GM12878 (cell line): ENCODE measurements at regions not wholly inside any gene's neighbourhood (a gene's known extent, or its start where the extent isn't known, plus 50 kb on each side); places are given as distances from the start of the nearest gene placed in this dataset.

Source experiments
- ATAC-seq: fragments of 200-7000 bp; cut with Tn5 transposase; 3 replicates; pipeline ENCODE4 v1.9.1; 2020; ENCODE audit warnings: mild to moderate bottlenecking, moderate library complexity
- BruUV-seq: library from RNA; stranded (reverse); fragments of 400-500 nt; replicated peaks from 2 replicates; lab custom pipeline; 2021; lab: Mats Ljungman, UMichigan
- CTCF ChIA-PET: fragments of 300-600 bp; sonication (Branson Sonifier 250); formaldehyde crosslinking; extraction: SDS; loops from one replicate; lab custom pipeline; 2021; ENCODE audit warnings: inconsistent platforms; lab: Yijun Ruan, JAX
- POLR2A ChIA-PET: fragments of 350-600 bp; formaldehyde crosslinking; extraction: SDS; loops from one replicate; lab custom pipeline; 2021; ENCODE audit warnings: inconsistent platforms; lab: Charles Lee
- RAD21 ChIA-PET: fragments of 300-600 bp; sonication (Branson Sonifier 250); formaldehyde crosslinking; loops from one replicate; lab custom pipeline; 2023; ENCODE audit warnings: antibody characterized with exemption; ENCODE audit not compliant: unreplicated experiment; lab: Charles Lee
- SMC1A ChIA-PET: fragments of 300-600 bp; sonication (Branson Sonifier 250); formaldehyde crosslinking; loops from one replicate; lab custom pipeline; 2023; ENCODE audit not compliant: unreplicated experiment, uncharacterized antibody; lab: Charles Lee
- DNase-seq: peaks from one replicate; pipeline ENCODE4 v3.0.0-alpha.2; 2011; ENCODE audit warnings: low read depth, low spot score
- FAIRE-seq: peaks from 3 replicates; lab custom pipeline; 2011; peaks lifted over from hg19 to GRCh38; lab: Jason Lieb, UNC
- H2AFZ ChIP-seq: 2 replicates; pipeline ENCODE4 v1.6.0; 2011; ENCODE audit warnings: low read depth, low read length, control low read depth; ENCODE audit not compliant: control insufficient read depth
- H3K27ac ChIP-seq: 2 replicates; pipeline ENCODE4 v1.5.1; 2011; ENCODE audit warnings: control low read depth; ENCODE audit not compliant: control insufficient read depth, insufficient read depth
- H3K27me3 ChIP-seq, 2 experiments: replicated peaks in 1 of 2; 2 replicates each; pipeline versions ENCODE4 v1.6.0 to v1.6.1; 2011; ENCODE audit warnings: low read length in 1 of 2; ENCODE audit not compliant: control insufficient read depth in 2 of 2, insufficient read depth in 2 of 2
- H3K36me3 ChIP-seq, 2 experiments: 2 replicates each; pipeline ENCODE4 v1.5.1; 2011; ENCODE audit warnings: low read length in 1 of 2; ENCODE audit not compliant: control insufficient read depth in 2 of 2, insufficient read depth in 2 of 2
- H3K4me1 ChIP-seq: 2 replicates; pipeline ENCODE4 v1.6.1; 2011; ENCODE audit warnings: mild to moderate bottlenecking, low read length, moderate library complexity, mixed read lengths; ENCODE audit not compliant: control insufficient read depth, insufficient read depth
- H3K4me2 ChIP-seq: 2 replicates; pipeline ENCODE4 v1.6.0; 2011; ENCODE audit warnings: control low read depth; ENCODE audit not compliant: control insufficient read depth, insufficient read depth
- H3K4me3 ChIP-seq: fragments of 200-600 bp; sonication (generic); 2 replicates; pipeline ENCODE4 v1.5.1; 2016
- H3K79me2 ChIP-seq: 2 replicates; pipeline ENCODE4 v1.6.0; 2011; ENCODE audit warnings: low read length; ENCODE audit not compliant: control insufficient read depth, insufficient read depth
- H3K9ac ChIP-seq: 2 replicates; pipeline ENCODE4 v1.8.0; 2011; ENCODE audit warnings: low read length, control low read depth, mixed read lengths; ENCODE audit not compliant: control insufficient read depth, insufficient read depth
- H3K9me3 ChIP-seq: replicated peaks from 3 replicates; pipeline ENCODE4 v1.5.1; 2011; ENCODE audit warnings: mild to moderate bottlenecking, low read length; ENCODE audit not compliant: control insufficient read depth, insufficient read depth
- H4K20me1 ChIP-seq: 2 replicates; pipeline ENCODE4 v1.6.0; 2011; ENCODE audit not compliant: control insufficient read depth, insufficient read depth
- BCL11A ChIP-seq: IDR thresholded peaks from 2 replicates; pipeline ENCODE4 v1.6.1; 2011; ENCODE audit warnings: low read depth, low read length
- CBX3 ChIP-seq: fragments of 200-600 bp; sonication (generic); IDR thresholded peaks from 2 replicates; pipeline ENCODE4 v1.6.1; 2016; ENCODE audit warnings: low read depth, borderline replicate concordance
- CBX5 ChIP-seq: sonication (generic); IDR thresholded peaks from 2 replicates; pipeline ENCODE4 v1.6.1; 2016; ENCODE audit warnings: low read depth, moderate library complexity, mild to moderate bottlenecking, inconsistent platforms
- CHD2 ChIP-seq: IDR thresholded peaks from 2 replicates; pipeline ENCODE4 v1.6.1; 2011; ENCODE audit warnings: low read depth, low read length, improper control_type of control experiment, borderline replicate concordance
- E2F4 ChIP-seq: IDR thresholded peaks from 2 replicates; pipeline ENCODE4 v1.6.1; 2012; ENCODE audit warnings: low read depth, low read length, improper control_type of control experiment
- EED ChIP-seq: sonication (generic); IDR thresholded peaks from 2 replicates; pipeline ENCODE4 v1.6.1; 2016; ENCODE audit warnings: antibody characterized with exemption, low read depth
- HDAC6 ChIP-seq: fragments of 200-600 bp; sonication (generic); IDR thresholded peaks from one replicate; pipeline ENCODE4 v1.8.0; 2017; ENCODE audit warnings: antibody characterized with exemption; ENCODE audit not compliant: unreplicated experiment
- IKZF2 ChIP-seq, 2 experiments: fragments of 450-650 bp; IDR thresholded peaks; 2 replicates each; pipeline ENCODE4 v1.6.1; 2017; ENCODE audit warnings: mild to moderate bottlenecking in 2 of 2, moderate library complexity in 2 of 2
- IRF4 ChIP-seq: IDR thresholded peaks from 2 replicates; pipeline ENCODE4 v1.6.1; 2011; ENCODE audit warnings: low read depth, low read length
- NR2C1 ChIP-seq: fragments of 450-650 bp; IDR thresholded peaks from 2 replicates; pipeline ENCODE4 v1.6.1; 2017; ENCODE audit warnings: antibody characterized with exemption, mild to moderate bottlenecking, moderate library complexity
- RFX5 ChIP-seq: IDR thresholded peaks from 2 replicates; pipeline ENCODE4 v1.6.1; 2011; ENCODE audit warnings: low read depth, low read length, improper control_type of control experiment
- SRF ChIP-seq, 2 experiments: IDR thresholded peaks; 2 replicates each; pipeline ENCODE4 v1.6.1; 2011; ENCODE audit warnings: low read depth in 2 of 2, low read length in 2 of 2, mild to moderate bottlenecking in 1 of 2, moderate library complexity in 1 of 2
- TCF12 ChIP-seq: IDR thresholded peaks from 2 replicates; pipeline ENCODE4 v1.6.1; 2011; ENCODE audit warnings: low read depth, mild to moderate bottlenecking, low read length
- ZBED1 ChIP-seq: IDR thresholded peaks from 2 replicates; pipeline ENCODE4 v1.6.1; 2016; ENCODE audit warnings: borderline replicate concordance
- ZBTB40 ChIP-seq: fragments of 450-650 bp; IDR thresholded peaks from 2 replicates; pipeline ENCODE4 v1.6.1; 2016; ENCODE audit warnings: mild to moderate bottlenecking, moderate library complexity, borderline replicate concordance
- ZNF622 ChIP-seq: fragments of 450-650 bp; IDR thresholded peaks from 2 replicates; pipeline ENCODE4 v1.6.1; 2017; ENCODE audit warnings: mild to moderate bottlenecking, inconsistent platforms
- ZZZ3 ChIP-seq: IDR thresholded peaks from 2 replicates; pipeline ENCODE4 v1.6.1; 2011; ENCODE audit warnings: low read depth; ENCODE audit not compliant: control insufficient read depth, insufficient read length
- in situ Hi-C: fragments of 300-500 bp; cut with MboI; formaldehyde crosslinking; loops from 9 replicates; pipeline ENCODE4 v1.14.3; 2018; ENCODE audit warnings: mixed read lengths
- intact Hi-C: fragments of 100-400 bp; cut with micrococcal nuclease; formaldehyde crosslinking; loops from one replicate; pipeline ENCODE4 v1.14.2; 2022; ENCODE audit not compliant: unreplicated experiment
- TF ChIP-seq, protein P1 (sequence below): IDR thresholded peaks from 2 replicates; pipeline ENCODE4 v1.6.1; 2011; ENCODE audit warnings: low read depth, mild to moderate bottlenecking, low read length, moderate library complexity, borderline replicate concordance; ENCODE audit errors: extremely low read depth
- TF ChIP-seq, protein P2 (sequence below): fragments of 450-650 bp; IDR thresholded peaks from 2 replicates; pipeline ENCODE4 v1.6.1; 2017; ENCODE audit warnings: mild to moderate bottlenecking

DNA sequence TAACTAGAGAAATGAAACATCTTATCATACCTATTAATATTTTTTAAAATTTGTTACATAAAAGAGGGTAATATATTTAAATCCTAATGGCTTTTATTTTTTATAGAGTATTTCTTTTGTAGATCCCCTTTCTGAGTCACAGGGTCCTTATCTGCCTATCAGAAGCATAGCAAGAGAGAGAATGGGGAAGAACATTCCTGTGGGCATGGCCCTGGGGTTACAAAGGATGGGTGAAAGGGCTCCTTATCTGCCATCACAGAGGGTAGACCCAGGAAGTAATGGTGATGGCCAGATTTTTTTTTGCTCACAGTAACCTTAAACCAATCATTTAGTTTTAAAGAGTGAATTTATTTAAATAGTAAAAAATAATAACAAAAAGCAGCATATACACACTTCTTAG is 582.1 kb upstream of the HTR1E start:
- Histone ChIP-seq H3K9ac (no peak overlapping the region), H3K4me1 (no peaks in the 10 kb centered on the region), H3K79me2 (no peaks in the 10 kb centered on the region), H2AFZ (no peak overlapping the region), H3K27ac (no peak overlapping the region), H4K20me1 (no peaks in the 10 kb centered on the region), H3K4me3 (no peak overlapping the region), H3K4me2 (no peak overlapping the region), H3K9me3 (no peaks in the 10 kb centered on the region), H3K27me3 (no peaks in the 10 kb centered on the region), H3K36me3 (no peaks in the 10 kb centered on the region)
- ATAC-seq (no peak), FAIRE-seq (no peak), DNase-seq (no peak)
- ChIA-PET POLR2A (no interaction called here), RAD21 (no interaction called here), CTCF (no interaction called here), SMC1A (no interaction called here)
- in situ Hi-C loops (no loop called here), intact Hi-C loops (no loop called here)
- BruUV-seq, result no TSS peak
- no peak for TF ChIP-seq RFX5
- TF ChIP-seq ZBED1, result no peak
- TF ChIP-seq NR2C1, result no peak
- no peak for TF ChIP-seq ZZZ3
- no peak for TF ChIP-seq TCF12
- no peak for TF ChIP-seq SRF (IDR thresholded peaks at IDR 0.05; ENCODE audit: low read depth in 2 of 2, low read length in 2 of 2)
- TF ChIP-seq, protein P1, sequence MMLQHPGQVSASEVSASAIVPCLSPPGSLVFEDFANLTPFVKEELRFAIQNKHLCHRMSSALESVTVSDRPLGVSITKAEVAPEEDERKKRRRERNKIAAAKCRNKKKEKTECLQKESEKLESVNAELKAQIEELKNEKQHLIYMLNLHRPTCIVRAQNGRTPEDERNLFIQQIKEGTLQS, result no peak
- no peak for TF ChIP-seq BCL11A
- no peak for TF ChIP-seq CHD2
- TF ChIP-seq EED, result no peak
- TF ChIP-seq CBX3, result no peak
- TF ChIP-seq CBX5, result no peak
- TF ChIP-seq HDAC6, result no peak
- TF ChIP-seq ZNF622, result no peak
- no peak for TF ChIP-seq E2F4
- TF ChIP-seq ZBTB40, result no peak
- no peak for TF ChIP-seq IKZF2 (IDR thresholded peaks at IDR 0.05)
- TF ChIP-seq, protein P2, sequence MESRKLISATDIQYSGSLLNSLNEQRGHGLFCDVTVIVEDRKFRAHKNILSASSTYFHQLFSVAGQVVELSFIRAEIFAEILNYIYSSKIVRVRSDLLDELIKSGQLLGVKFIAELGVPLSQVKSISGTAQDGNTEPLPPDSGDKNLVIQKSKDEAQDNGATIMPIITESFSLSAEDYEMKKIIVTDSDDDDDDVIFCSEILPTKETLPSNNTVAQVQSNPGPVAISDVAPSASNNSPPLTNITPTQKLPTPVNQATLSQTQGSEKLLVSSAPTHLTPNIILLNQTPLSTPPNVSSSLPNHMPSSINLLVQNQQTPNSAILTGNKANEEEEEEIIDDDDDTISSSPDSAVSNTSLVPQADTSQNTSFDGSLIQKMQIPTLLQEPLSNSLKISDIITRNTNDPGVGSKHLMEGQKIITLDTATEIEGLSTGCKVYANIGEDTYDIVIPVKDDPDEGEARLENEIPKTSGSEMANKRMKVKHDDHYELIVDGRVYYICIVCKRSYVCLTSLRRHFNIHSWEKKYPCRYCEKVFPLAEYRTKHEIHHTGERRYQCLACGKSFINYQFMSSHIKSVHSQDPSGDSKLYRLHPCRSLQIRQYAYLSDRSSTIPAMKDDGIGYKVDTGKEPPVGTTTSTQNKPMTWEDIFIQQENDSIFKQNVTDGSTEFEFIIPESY, result no peak
- no peak for TF ChIP-seq IRF4
